Transverse colon (tissue), 4 donors: ENCODE measurements at regions not wholly inside any gene's neighbourhood (a gene's known extent, or its start where the extent isn't known, plus 50 kb on each side); places are given as distances from the start of the nearest gene placed in this dataset.

Source experiments
- POLR2AphosphoS5 ChIP-seq, 3 donors: sonication (generic); formaldehyde crosslinking; IDR thresholded peaks; one replicate each; pipeline ENCODE4 v1.6.1; 2016; ENCODE audit warnings: antibody characterized with exemption in 3 of 3
- TF ChIP-seq, protein P1 (sequence below), 5 experiments: fragments of 200-600 bp in 3 of 5; fragments of 450-650 bp in 2 of 5; sonication (generic) in 3 of 5; IDR thresholded peaks; 1 replicate in 2 of 5; 2 replicates in 3 of 5; pipeline ENCODE4 v1.5.1; 2016 to 2017; ENCODE audit warnings: antibody characterized with exemption in 5 of 5, inconsistent platforms in 3 of 5, mild to moderate bottlenecking in 2 of 5, moderate library complexity in 1 of 5

DNA sequence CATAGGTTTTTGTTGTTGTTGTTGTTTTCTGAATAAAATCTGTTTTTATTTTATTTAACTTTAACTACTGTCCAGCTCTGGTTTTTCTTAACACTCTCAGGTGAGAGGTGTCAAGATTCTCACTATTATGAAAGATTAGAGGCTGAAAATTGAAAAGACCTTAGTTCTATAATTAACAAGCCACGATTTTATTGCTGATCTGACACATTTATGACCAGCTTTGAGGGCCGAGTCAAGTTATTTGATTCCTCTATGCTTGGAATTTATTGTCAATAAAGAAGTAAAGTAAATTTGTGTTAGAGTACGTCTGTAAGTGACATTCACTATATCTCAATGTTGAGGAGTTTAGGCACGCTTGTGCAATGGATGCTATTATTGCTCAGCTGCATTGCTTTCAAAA lies 808.8 kb downstream of the GALC start:
- TF ChIP-seq, protein P1, sequence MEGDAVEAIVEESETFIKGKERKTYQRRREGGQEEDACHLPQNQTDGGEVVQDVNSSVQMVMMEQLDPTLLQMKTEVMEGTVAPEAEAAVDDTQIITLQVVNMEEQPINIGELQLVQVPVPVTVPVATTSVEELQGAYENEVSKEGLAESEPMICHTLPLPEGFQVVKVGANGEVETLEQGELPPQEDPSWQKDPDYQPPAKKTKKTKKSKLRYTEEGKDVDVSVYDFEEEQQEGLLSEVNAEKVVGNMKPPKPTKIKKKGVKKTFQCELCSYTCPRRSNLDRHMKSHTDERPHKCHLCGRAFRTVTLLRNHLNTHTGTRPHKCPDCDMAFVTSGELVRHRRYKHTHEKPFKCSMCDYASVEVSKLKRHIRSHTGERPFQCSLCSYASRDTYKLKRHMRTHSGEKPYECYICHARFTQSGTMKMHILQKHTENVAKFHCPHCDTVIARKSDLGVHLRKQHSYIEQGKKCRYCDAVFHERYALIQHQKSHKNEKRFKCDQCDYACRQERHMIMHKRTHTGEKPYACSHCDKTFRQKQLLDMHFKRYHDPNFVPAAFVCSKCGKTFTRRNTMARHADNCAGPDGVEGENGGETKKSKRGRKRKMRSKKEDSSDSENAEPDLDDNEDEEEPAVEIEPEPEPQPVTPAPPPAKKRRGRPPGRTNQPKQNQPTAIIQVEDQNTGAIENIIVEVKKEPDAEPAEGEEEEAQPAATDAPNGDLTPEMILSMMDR (IDR thresholded peaks at IDR 0.05) = no peak
- no peak for TF ChIP-seq POLR2AphosphoS5 (IDR thresholded peaks at IDR 0.05)
